K562 (cell line): ENCODE measurements at regions not wholly inside any gene's neighbourhood (a gene's known extent, or its start where the extent isn't known, plus 50 kb on each side); places are given as distances from the start of the nearest gene placed in this dataset.

Experiments
- ATAC-seq: fragments of 200-7000 bp; cut with Tn5 transposase; 3 replicates; pipeline ENCODE4 v1.9.1; 2020; ENCODE audit warnings: moderate library complexity
- BruUV-seq: library from RNA; stranded (reverse); fragments of 400-500 nt; replicated peaks from 2 replicates; lab custom pipeline; 2021; lab: Mats Ljungman, UMichigan
- CTCF ChIA-PET: fragments of 300-600 bp; formaldehyde crosslinking; extraction: SDS; loops from one replicate; lab custom pipeline; 2021; ENCODE audit warnings: low intra/inter-chr PET ratio; lab: Yijun Ruan, JAX
- POLR2A ChIA-PET: fragments of 300-600, 350-650 bp; sonication (Branson Sonifier 250); formaldehyde crosslinking; extraction: SDS; loops from one replicate; lab custom pipeline; 2021; ENCODE audit warnings: antibody characterized with exemption, inconsistent platforms; lab: Yijun Ruan, JAX
- DNase-seq, 4 experiments: peaks; one replicate each; pipeline versions ENCODE4 v3.0.0 to v3.0.0-alpha.2; 2011 to 2018; ENCODE audit warnings: low spot score in 3 of 4, mixed read lengths in 3 of 4; ENCODE audit errors: extremely low read depth in 1 of 4
- FAIRE-seq: peaks from 2 replicates; lab custom pipeline; 2011; peaks lifted over from hg19 to GRCh38; lab: Jason Lieb, UNC
- H2AFZ ChIP-seq: 2 replicates; pipeline ENCODE4 v1.6.0; 2011; ENCODE audit warnings: low read depth, low read length, control low read depth, inconsistent platforms
- H3K27ac ChIP-seq: fragments of 200-600 bp; 3 replicates; pipeline ENCODE4 v1.8.0; 2011; ENCODE audit warnings: low read depth, mild to moderate bottlenecking, control low read depth, inconsistent platforms, low read length, moderate library complexity, mixed read lengths; ENCODE audit errors: extremely low read depth
- H3K27me3 ChIP-seq, 2 experiments: fragments of 300-600 bp in 1 of 2; 2 replicates in 1 of 2; 3 replicates in 1 of 2; pipeline versions ENCODE4 v1.6.0 to v1.8.0; 2011; ENCODE audit warnings: inconsistent platforms in 2 of 2, low read length in 2 of 2, mild to moderate bottlenecking in 1 of 2, mixed read lengths in 1 of 2, moderate library complexity in 1 of 2; ENCODE audit not compliant: control insufficient read depth in 2 of 2, insufficient read depth in 2 of 2
- H3K36me3 ChIP-seq: fragments of 300-600 bp; 3 replicates; pipeline ENCODE4 v1.8.0; 2011; ENCODE audit warnings: mild to moderate bottlenecking, low read length, inconsistent platforms; ENCODE audit not compliant: control insufficient read depth, insufficient read depth
- H3K4me1 ChIP-seq, 2 experiments: fragments of 200-600 bp in 1 of 2; replicated peaks in 1 of 2; 2 replicates in 1 of 2; 3 replicates in 1 of 2; pipeline versions ENCODE4 v1.5.1 to v1.8.0; 2011; ENCODE audit warnings: inconsistent platforms in 2 of 2, low read length in 2 of 2, mild to moderate bottlenecking in 1 of 2, mixed read lengths in 1 of 2, moderate library complexity in 1 of 2; ENCODE audit not compliant: control insufficient read depth in 2 of 2, insufficient read depth in 2 of 2
- H3K4me2 ChIP-seq: 2 replicates; pipeline ENCODE4 v1.6.1; 2011; ENCODE audit warnings: low read length, control low read depth, inconsistent platforms, mixed read lengths; ENCODE audit not compliant: insufficient read depth
- H3K4me3 ChIP-seq: fragments of 200-600 bp; sonication (generic), shearing (Covaris generic); 2 replicates; pipeline ENCODE4 v1.5.1; 2016; ENCODE audit warnings: control low read depth, inconsistent platforms
- H3K79me2 ChIP-seq: fragments of 200-600 bp; 3 replicates; pipeline ENCODE4 v1.8.0; 2011; ENCODE audit warnings: low read length, inconsistent platforms; ENCODE audit not compliant: control insufficient read depth, insufficient read depth
- H3K9ac ChIP-seq, 2 experiments: 2 replicates each; pipeline versions ENCODE4 v1.6.0 to v1.6.1; 2011; ENCODE audit warnings: low read depth in 2 of 2, low read length in 2 of 2, control low read depth in 1 of 2, inconsistent platforms in 1 of 2, mild to moderate bottlenecking in 1 of 2, mixed read lengths in 1 of 2; ENCODE audit not compliant: insufficient read depth in 1 of 2
- H3K9me1 ChIP-seq: one replicate; pipeline ENCODE4 v1.6.0; 2011; ENCODE audit warnings: inconsistent platforms, mild to moderate bottlenecking, low read length, moderate library complexity; ENCODE audit not compliant: control insufficient read depth, insufficient read depth
- H3K9me3 ChIP-seq: replicated peaks from 2 replicates; pipeline ENCODE4 v1.5.1; 2011; ENCODE audit warnings: low read depth, low read length, inconsistent platforms; ENCODE audit not compliant: control insufficient read depth, insufficient read depth
- H4K20me1 ChIP-seq: replicated peaks from 2 replicates; pipeline ENCODE4 v1.6.1; 2011; ENCODE audit warnings: low read length, inconsistent platforms, mixed read lengths; ENCODE audit not compliant: control insufficient read depth, insufficient read depth
- BACH1 ChIP-seq: fragments of 200-800 bp; sonication (Bioruptor generic); IDR thresholded peaks from 2 replicates; pipeline ENCODE4 v1.6.1; 2016; ENCODE audit warnings: missing genetic modification characterization, missing compliant biosample characterization
- CHD1 ChIP-seq: fragments of 200-600 bp; sonication (generic); IDR thresholded peaks from one replicate; pipeline ENCODE4 v1.6.1; 2012; ENCODE audit warnings: mild to moderate bottlenecking, moderate library complexity, low read length, inconsistent platforms
- EP400 ChIP-seq: fragments of 450-650 bp; IDR thresholded peaks from 2 replicates; pipeline ENCODE4 v1.6.1; 2017; ENCODE audit warnings: antibody characterized with exemption, mild to moderate bottlenecking, moderate library complexity
- ILK ChIP-seq: fragments of 450-650 bp; IDR thresholded peaks from 2 replicates; pipeline ENCODE4 v1.6.1; 2016; ENCODE audit warnings: missing genetic modification characterization, low read depth, mild to moderate bottlenecking, missing compliant biosample characterization, moderate library complexity, borderline replicate concordance
- NCOA4 ChIP-seq: fragments of 450-650 bp; IDR thresholded peaks from 2 replicates; pipeline ENCODE4 v1.6.1; 2018; ENCODE audit warnings: mild to moderate bottlenecking; ENCODE audit not compliant: partially characterized antibody
- PHB ChIP-seq: fragments of 250-450 bp; sonication (Bioruptor Pico); IDR thresholded peaks from 2 replicates; pipeline ENCODE4 v1.5.0; 2021
- ZBTB2 ChIP-seq: fragments of 450-650 bp; IDR thresholded peaks from 2 replicates; pipeline ENCODE4 v1.6.1; 2016; ENCODE audit warnings: antibody characterized with exemption
- ZNF121 ChIP-seq: sonication (generic); formaldehyde crosslinking; conservative IDR thresholded peaks from 2 replicates; pipeline ENCODE4 v1.8.0; 2022; ENCODE audit warnings: missing genetic modification reagents
- ZNF133 ChIP-seq: fragments of 250-450 bp; sonication (Bioruptor Pico); IDR thresholded peaks from 2 replicates; pipeline ENCODE4 v1.4.0; 2020; ENCODE audit warnings: mild to moderate bottlenecking
- ZNF197 ChIP-seq: fragments of 200-800 bp; sonication (Bioruptor generic); IDR thresholded peaks from 2 replicates; pipeline ENCODE4 v1.6.1; 2016; ENCODE audit warnings: low read depth, missing genetic modification characterization, missing compliant biosample characterization
- ZNF253 ChIP-seq: fragments of 250-450 bp; sonication (Bioruptor Pico); conservative IDR thresholded peaks from 2 replicates; pipeline ENCODE4 v1.6.1; 2021; ENCODE audit warnings: mild to moderate bottlenecking
- ZNF695 ChIP-seq: fragments of 450-650 bp; formaldehyde crosslinking; IDR thresholded peaks from 2 replicates; pipeline ENCODE4 v1.4.0; 2020; ENCODE audit warnings: mild to moderate bottlenecking, moderate library complexity
- ZNF707 ChIP-seq: fragments of 250-450 bp; sonication (Bioruptor Pico); conservative IDR thresholded peaks from 2 replicates; pipeline ENCODE4 v1.8.0; 2022; ENCODE audit warnings: inconsistent platforms, mild to moderate bottlenecking, moderate library complexity
- WGBS: fragments of 100-300 bp; shearing (Covaris generic); methylation state at CpG from one replicate; pipeline ENCODE4 v1.1.6; 2016; ENCODE audit warnings: low coverage, mixed read lengths; ENCODE audit not compliant: insufficient coverage; ENCODE audit errors: missing lambda C conversion rate; 5-methylcytosine and 5-hydroxymethylcytosine counted together
- in situ Hi-C: fragments of 300-500 bp; cut with MboI; formaldehyde crosslinking; loops from 4 replicates; pipeline ENCODE4 v1.15.0; 2018; ENCODE audit warnings: inconsistent platforms, mixed read lengths
- intact Hi-C: fragments of 100-400 bp; cut with micrococcal nuclease; formaldehyde crosslinking; loops from 2 replicates; pipeline ENCODE4 v1.14.2; 2022
- TF ChIP-seq, protein P1 (sequence below), 2 experiments: fragments of 450-650 bp in 1 of 2; IDR thresholded peaks; 2 replicates each; pipeline ENCODE4 v1.6.1; 2011 to 2017; ENCODE audit warnings: low read depth in 2 of 2, antibody characterized with exemption in 1 of 2, borderline replicate concordance in 1 of 2, low read length in 1 of 2, mild to moderate bottlenecking in 1 of 2, mixed read lengths in 1 of 2; ENCODE audit not compliant: control insufficient read depth in 1 of 2

- BruUV-seq = no TSS peak
Measured at GRCh38 chr3:59268170-59268569, 218.3 kb upstream of the CFAP20DC start.

DNA sequence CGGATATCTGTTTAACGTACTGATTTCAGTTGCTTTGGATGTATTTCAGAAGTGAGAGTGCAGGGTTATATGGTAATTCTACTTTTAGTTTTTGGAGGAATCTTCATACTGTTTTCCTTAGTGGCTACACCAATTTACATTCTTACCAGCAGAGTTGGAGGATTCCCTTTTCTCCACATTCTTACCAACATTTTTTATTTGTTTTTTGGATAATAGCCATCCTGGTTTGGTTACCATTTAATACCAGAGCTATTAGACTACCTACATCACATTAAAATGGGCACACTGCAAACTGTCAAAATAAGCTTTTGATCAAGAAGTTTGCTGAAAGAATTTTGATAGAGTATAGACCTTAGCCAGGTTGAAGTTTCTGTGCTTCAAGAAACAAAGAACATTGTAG lies 217.2 kb upstream of the CFAP20DC start:
- ChIA-PET POLR2A (no interaction called here), CTCF (no interaction called here)
- Histone ChIP-seq H3K36me3 (no peaks in the 10 kb centered on the region), H3K4me3 (no peak overlapping the region), H3K9me1 (no peaks in the 10 kb centered on the region), H4K20me1 (no peaks in the 10 kb centered on the region), H3K4me1 (no peaks in the 10 kb centered on the region), H3K27ac (no peak overlapping the region), H3K27me3 (no peaks in the 10 kb centered on the region), H3K4me2 (no peak overlapping the region), H3K9me3 (no peaks in the 10 kb centered on the region), H3K9ac (no peak overlapping the region), H2AFZ (no peak overlapping the region), H3K79me2 (no peaks in the 10 kb centered on the region)
- intact Hi-C loops = no loop called here
- DNase-seq (no peak), FAIRE-seq (no peak), ATAC-seq (no peak)
- BruUV-seq = no TSS peak
- in situ Hi-C loops = no loop called here
- WGBS = 0% methylated on average over 2 of the region's 2 CpGs
- TF ChIP-seq NCOA4 (no peak), ZNF197 (CRISPR knock-in tag) (no peak), BACH1 (no peak), PHB (CRISPR knock-in tag) (no peak), CHD1 (no peak), ZNF121 (CRISPR knock-in tag) (no peak), EP400 (no peak), ZNF253 (CRISPR knock-in tag) (no peak)
- TF ChIP-seq, protein P1, sequence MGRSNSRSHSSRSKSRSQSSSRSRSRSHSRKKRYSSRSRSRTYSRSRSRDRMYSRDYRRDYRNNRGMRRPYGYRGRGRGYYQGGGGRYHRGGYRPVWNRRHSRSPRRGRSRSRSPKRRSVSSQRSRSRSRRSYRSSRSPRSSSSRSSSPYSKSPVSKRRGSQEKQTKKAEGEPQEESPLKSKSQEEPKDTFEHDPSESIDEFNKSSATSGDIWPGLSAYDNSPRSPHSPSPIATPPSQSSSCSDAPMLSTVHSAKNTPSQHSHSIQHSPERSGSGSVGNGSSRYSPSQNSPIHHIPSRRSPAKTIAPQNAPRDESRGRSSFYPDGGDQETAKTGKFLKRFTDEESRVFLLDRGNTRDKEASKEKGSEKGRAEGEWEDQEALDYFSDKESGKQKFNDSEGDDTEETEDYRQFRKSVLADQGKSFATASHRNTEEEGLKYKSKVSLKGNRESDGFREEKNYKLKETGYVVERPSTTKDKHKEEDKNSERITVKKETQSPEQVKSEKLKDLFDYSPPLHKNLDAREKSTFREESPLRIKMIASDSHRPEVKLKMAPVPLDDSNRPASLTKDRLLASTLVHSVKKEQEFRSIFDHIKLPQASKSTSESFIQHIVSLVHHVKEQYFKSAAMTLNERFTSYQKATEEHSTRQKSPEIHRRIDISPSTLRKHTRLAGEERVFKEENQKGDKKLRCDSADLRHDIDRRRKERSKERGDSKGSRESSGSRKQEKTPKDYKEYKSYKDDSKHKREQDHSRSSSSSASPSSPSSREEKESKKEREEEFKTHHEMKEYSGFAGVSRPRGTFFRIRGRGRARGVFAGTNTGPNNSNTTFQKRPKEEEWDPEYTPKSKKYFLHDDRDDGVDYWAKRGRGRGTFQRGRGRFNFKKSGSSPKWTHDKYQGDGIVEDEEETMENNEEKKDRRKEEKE (IDR thresholded peaks at IDR 0.05; ENCODE audit: borderline replicate concordance in 1 of 2, control insufficient read depth in 1 of 2, low read depth in 2 of 2, low read length in 1 of 2) = no peak

More at GRCh38 chr3:59268170-59268569, 218.3 kb upstream of the CFAP20DC start:
- H3K4me3 ChIP-seq = no peak overlapping the region
- no peaks in the 10 kb centered on the region for H3K27me3 ChIP-seq
- no peak for ATAC-seq
- FAIRE-seq = no peak
- H3K9me1 ChIP-seq = no peaks in the 10 kb centered on the region
- H3K79me2 ChIP-seq = no peaks in the 10 kb centered on the region
- H3K27ac ChIP-seq = no peak overlapping the region
- H3K4me1 ChIP-seq = no peaks in the 10 kb centered on the region
- CTCF ChIA-PET = no interaction called here
- no peak overlapping the region for H3K9ac ChIP-seq
- POLR2A ChIA-PET = interaction anchor here (0.6 kb wide), 1 partner anchor 212 kb away, joined by 4 read pairs; no protein-coding TSS in a partner anchor
- in situ Hi-C loops (no loop called here), intact Hi-C loops (no loop called here)
- 7% methylated on average over 1 of the region's 1 CpG for WGBS
- H3K36me3 ChIP-seq = no peaks in the 10 kb centered on the region
- no peak for DNase-seq
- H3K4me2 ChIP-seq = no peak overlapping the region
- H4K20me1 ChIP-seq = no peaks in the 10 kb centered on the region
- TF ChIP-seq ZNF133 (CRISPR knock-in tag) (no peak), ZNF695 (CRISPR knock-in tag) (no peak), ILK (no peak), ZNF707 (CRISPR knock-in tag) (no peak), ZBTB2 (no peak)
- no peaks in the 10 kb centered on the region for H3K9me3 ChIP-seq
- no peak overlapping the region for H2AFZ ChIP-seq
